Neural progenitor cell (in vitro differentiated cells): ENCODE measurements at regions not wholly inside any gene's neighbourhood (a gene's known extent, or its start where the extent isn't known, plus 50 kb on each side); places are given as distances from the start of the nearest gene placed in this dataset.

ENCODE experiments used
- EZH2 ChIP-seq: fragments of 200-600 bp; sonication (generic); IDR thresholded peaks from 2 replicates; pipeline ENCODE4 v1.6.1; 2017; ENCODE audit warnings: antibody characterized with exemption, mild to moderate bottlenecking, moderate library complexity
- EZH2phosphoT487 ChIP-seq: fragments of 200-600 bp; sonication (generic); IDR thresholded peaks from 2 replicates; pipeline ENCODE4 v1.6.1; 2017; ENCODE audit warnings: antibody characterized with exemption
- TF ChIP-seq, protein P1 (sequence below): fragments of 200-600 bp; sonication (generic); IDR thresholded peaks from 2 replicates; pipeline ENCODE4 v1.5.1; 2017; ENCODE audit warnings: antibody characterized with exemption, mild to moderate bottlenecking

DNA sequence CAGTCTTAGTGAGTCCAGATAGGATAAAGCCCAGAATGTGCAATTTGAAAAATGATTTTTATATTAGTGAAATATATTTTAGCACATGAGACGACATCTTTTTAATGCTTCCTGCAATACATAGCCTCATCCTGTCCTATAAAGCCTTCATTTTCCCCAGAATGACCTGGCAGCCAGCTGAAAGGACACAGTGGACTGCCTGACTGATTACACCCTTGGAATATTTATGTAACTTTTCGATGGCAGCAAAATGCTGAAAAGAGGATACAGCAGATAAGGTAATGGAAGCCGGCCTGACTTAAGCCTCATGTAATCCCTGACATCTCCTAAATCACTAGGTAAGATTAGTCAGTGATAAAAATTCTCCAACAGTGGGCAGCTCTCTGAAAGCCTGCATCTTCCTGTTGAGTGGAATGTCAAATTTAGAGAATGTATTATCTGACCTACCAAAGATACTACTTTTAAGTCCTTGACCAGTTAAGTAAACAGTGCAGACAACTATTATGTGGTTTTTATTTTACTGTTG is 210.7 kb upstream of the STEAP1 start:
- TF ChIP-seq, protein P1, sequence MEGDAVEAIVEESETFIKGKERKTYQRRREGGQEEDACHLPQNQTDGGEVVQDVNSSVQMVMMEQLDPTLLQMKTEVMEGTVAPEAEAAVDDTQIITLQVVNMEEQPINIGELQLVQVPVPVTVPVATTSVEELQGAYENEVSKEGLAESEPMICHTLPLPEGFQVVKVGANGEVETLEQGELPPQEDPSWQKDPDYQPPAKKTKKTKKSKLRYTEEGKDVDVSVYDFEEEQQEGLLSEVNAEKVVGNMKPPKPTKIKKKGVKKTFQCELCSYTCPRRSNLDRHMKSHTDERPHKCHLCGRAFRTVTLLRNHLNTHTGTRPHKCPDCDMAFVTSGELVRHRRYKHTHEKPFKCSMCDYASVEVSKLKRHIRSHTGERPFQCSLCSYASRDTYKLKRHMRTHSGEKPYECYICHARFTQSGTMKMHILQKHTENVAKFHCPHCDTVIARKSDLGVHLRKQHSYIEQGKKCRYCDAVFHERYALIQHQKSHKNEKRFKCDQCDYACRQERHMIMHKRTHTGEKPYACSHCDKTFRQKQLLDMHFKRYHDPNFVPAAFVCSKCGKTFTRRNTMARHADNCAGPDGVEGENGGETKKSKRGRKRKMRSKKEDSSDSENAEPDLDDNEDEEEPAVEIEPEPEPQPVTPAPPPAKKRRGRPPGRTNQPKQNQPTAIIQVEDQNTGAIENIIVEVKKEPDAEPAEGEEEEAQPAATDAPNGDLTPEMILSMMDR, result no peak
- TF ChIP-seq EZH2phosphoT487, result no peak
- TF ChIP-seq EZH2, result no peak
